ENCODE measurements at regions not wholly inside any gene's neighbourhood (a gene's known extent, or its start where the extent isn't known, plus 50 kb on each side); places are given as distances from the start of the nearest gene placed in this dataset.
"Not testable (repeated sequence)": the region's sequence is repeated elsewhere in the genome, so short reads cannot be mapped to it uniquely, and the experiment has no call there.

DNA sequence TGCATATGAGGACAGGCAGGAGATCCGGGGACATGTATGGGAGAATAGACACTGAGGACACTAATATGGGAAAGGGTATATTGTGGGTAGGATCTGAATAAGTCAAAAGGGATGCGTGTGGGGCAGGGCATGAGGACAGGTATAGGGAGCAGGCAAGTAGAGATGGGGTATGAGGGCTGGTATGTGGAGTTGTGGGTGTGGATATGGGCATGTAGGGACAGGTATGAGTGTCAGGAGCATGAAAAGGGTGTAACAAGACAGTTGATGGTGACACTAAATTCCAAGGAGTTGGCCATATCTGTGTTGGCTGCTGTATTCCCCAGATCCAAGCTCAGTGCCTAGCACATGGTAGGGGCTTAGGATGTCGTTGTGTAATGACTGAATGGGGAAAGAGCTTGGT, 84.4 kb upstream of the PAX2 start:
- WGBS, result 58% methylated on average over 2 of the region's 3 CpGs
- peaks cover 0 to 93% (median 44%) of the 10 kb centered on the region in 4 donors for H3K27me3 ChIP-seq

DNA sequence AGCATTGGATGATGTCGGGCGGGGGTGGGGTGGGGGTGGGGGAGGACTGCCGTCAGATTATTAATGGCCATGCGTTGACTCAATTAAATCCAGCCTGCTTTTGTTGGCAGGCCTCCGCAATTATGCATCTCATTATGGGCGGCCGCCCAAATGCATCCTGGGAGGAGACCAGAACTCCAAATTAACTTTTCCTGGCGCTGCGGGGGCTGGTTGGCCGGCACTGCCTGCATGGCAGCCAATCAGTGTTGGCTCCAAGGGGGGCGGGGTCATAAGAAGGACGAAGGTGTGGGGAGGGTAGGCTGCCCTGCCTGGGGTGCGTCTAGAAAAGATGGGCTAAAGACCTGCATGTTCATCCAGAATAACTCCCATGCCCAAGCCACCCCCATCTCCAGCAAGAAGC, 83.9 kb upstream of the PAX2 start:
- H3K4me1 ChIP-seq, result peaks cover 0 to 10% (median 9%) of the 10 kb centered on the region in 4 donors
- intact Hi-C loops (cut with DNase I), result no loop called here
- H3K9me3 ChIP-seq, result no peaks in the 10 kb centered on the region
- no peaks in the 10 kb centered on the region for H3K36me3 ChIP-seq
- H3K27ac ChIP-seq (replicated peaks in 1 of 4), result no peak overlapping the region
- no peak for DNase-seq (ENCODE audit: extremely low spot score)
- 18% methylated on average over 4 of the region's 13 CpGs for WGBS
- no peak overlapping the region for H3K4me3 ChIP-seq
- TF ChIP-seq EP300 (IDR thresholded peaks at IDR 0.05), result no peak
- TF ChIP-seq POLR2AphosphoS5 (IDR thresholded peaks at IDR 0.05), result no peak
- TF ChIP-seq, protein P1, sequence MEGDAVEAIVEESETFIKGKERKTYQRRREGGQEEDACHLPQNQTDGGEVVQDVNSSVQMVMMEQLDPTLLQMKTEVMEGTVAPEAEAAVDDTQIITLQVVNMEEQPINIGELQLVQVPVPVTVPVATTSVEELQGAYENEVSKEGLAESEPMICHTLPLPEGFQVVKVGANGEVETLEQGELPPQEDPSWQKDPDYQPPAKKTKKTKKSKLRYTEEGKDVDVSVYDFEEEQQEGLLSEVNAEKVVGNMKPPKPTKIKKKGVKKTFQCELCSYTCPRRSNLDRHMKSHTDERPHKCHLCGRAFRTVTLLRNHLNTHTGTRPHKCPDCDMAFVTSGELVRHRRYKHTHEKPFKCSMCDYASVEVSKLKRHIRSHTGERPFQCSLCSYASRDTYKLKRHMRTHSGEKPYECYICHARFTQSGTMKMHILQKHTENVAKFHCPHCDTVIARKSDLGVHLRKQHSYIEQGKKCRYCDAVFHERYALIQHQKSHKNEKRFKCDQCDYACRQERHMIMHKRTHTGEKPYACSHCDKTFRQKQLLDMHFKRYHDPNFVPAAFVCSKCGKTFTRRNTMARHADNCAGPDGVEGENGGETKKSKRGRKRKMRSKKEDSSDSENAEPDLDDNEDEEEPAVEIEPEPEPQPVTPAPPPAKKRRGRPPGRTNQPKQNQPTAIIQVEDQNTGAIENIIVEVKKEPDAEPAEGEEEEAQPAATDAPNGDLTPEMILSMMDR (IDR thresholded peaks at IDR 0.05), result no peak
- no peak for TF ChIP-seq POLR2A (IDR thresholded peaks at IDR 0.05; ENCODE audit: low read depth)
- H3K27me3 ChIP-seq, result peaks cover 0 to 93% (median 38%) of the 10 kb centered on the region in 4 donors

More for the DNA sequence above, 84.4 kb upstream of the PAX2 start:
- no peaks in the 10 kb centered on the region for H3K9me3 ChIP-seq
- intact Hi-C loops (cut with DNase I), result no loop called here
- H3K4me3 ChIP-seq, result no peak overlapping the region
- peaks cover 4 to 16% (median 14%) of the 10 kb centered on the region in 4 donors for H3K4me1 ChIP-seq
- no peak for DNase-seq (ENCODE audit: extremely low spot score)
- no peaks in the 10 kb centered on the region for H3K36me3 ChIP-seq
- no peak overlapping the region for H3K27ac ChIP-seq (replicated peaks in 1 of 4)
- no peak for TF ChIP-seq POLR2A (IDR thresholded peaks at IDR 0.05; ENCODE audit: low read depth)
- no peak for TF ChIP-seq EP300 (IDR thresholded peaks at IDR 0.05)
- TF ChIP-seq, protein P1 (IDR thresholded peaks at IDR 0.05), result no peak
- TF ChIP-seq POLR2AphosphoS5 (IDR thresholded peaks at IDR 0.05), result no peak

DNA sequence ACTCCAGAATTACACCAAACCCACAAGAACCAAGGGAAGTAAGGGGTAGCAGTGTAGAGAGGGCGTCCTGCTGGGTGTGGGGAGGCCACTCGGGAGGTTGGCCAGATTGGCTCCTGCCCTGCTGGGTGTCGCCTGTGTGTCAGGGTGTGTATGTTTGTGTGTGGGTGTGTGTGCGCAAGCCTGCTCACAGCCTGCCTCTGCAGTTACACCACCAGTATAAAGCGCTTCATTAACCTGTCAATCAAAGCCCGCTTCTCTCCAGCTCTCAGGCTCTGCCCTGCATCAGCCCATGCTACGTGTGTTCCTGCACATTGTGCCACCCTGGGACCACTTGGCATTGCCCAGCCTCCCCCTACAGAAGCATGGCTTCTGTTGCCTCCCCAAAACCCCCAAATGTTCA, 83.3 kb upstream of the PAX2 start:
- no peak for DNase-seq (ENCODE audit: extremely low spot score)
- H3K27me3 ChIP-seq, result peaks cover 0 to 93% (median 33%) of the 10 kb centered on the region in 4 donors
- H3K36me3 ChIP-seq, result no peaks in the 10 kb centered on the region
- 64% methylated on average over 7 of the region's 7 CpGs for WGBS
- intact Hi-C loops (cut with DNase I), result no loop called here
- no peak overlapping the region for H3K27ac ChIP-seq (replicated peaks in 1 of 4)
- H3K4me1 ChIP-seq, result peaks cover 0 to 5% (median 5%) of the 10 kb centered on the region in 4 donors
- no peak overlapping the region for H3K4me3 ChIP-seq
- TF ChIP-seq EP300 (IDR thresholded peaks at IDR 0.05), result no peak
- TF ChIP-seq POLR2AphosphoS5 (IDR thresholded peaks at IDR 0.05), result no peak
- no peak for TF ChIP-seq POLR2A (IDR thresholded peaks at IDR 0.05; ENCODE audit: low read depth)
- TF ChIP-seq, protein P1 (IDR thresholded peaks at IDR 0.05), result no peak
- H3K9me3 ChIP-seq, result no peaks in the 10 kb centered on the region

DNA sequence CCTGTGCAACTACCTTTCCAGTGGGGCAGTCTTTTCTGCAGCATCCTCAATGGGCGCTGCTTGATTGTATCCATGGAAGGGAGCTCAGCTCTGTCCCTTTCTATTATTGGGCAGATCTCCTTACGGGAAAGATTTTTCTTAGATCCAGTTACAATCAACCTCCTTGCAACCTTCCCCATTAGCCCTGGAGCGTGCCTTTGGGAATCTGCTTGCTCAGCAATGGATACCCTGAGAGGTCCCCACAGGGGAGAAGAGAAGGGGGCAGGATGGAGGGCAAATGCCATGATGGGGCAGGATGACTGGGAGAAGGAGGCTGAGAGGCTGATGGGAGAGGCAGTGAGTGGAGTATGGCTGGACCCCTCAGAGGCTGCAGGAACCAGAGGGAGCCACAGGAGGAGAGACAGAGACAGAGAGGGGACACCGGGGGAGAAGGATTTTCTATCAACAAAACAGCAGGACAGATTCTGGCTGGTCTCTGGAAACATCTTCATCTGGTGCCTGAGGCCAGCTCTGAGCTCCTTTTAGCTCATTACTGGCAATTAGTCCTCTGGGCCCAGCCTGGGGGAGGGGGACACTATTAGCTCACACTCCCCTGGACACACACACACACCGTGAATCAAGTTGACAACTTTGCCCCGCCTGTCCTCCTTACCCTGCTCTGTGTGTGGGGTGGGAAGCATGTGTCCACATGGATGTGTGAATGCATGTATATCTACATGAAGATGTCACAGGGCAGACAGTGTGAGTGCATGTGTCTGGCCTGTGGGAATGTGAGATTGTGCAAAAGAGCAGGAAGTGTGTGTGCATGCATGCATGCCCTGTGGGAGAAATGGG, 80.8 kb upstream of the PAX2 start:
- TF ChIP-seq POLR2A (IDR thresholded peaks at IDR 0.05; ENCODE audit: low read depth) (no peak), POLR2AphosphoS5 (IDR thresholded peaks at IDR 0.05) (no peak), EP300 (IDR thresholded peaks at IDR 0.05) (no peak)
- TF ChIP-seq, protein P1 (IDR thresholded peaks at IDR 0.05), result no peak
- intact Hi-C loops (cut with DNase I), result no loop called here
- no peak overlapping the region for H3K27ac ChIP-seq (replicated peaks in 1 of 4)
- H3K9me3 ChIP-seq, result no peaks in the 10 kb centered on the region
- peaks cover 0 to 2% (median 1%) of the 10 kb centered on the region in 4 donors for H3K4me1 ChIP-seq
- 41% methylated on average over 6 of the region's 6 CpGs for WGBS
- H3K27me3 ChIP-seq, result peaks cover 0 to 93% (median 27%) of the 10 kb centered on the region in 4 donors
- DNase-seq (ENCODE audit: extremely low spot score), result no peak
- no peak overlapping the region for H3K4me3 ChIP-seq
- no peaks in the 10 kb centered on the region for H3K36me3 ChIP-seq

DNA sequence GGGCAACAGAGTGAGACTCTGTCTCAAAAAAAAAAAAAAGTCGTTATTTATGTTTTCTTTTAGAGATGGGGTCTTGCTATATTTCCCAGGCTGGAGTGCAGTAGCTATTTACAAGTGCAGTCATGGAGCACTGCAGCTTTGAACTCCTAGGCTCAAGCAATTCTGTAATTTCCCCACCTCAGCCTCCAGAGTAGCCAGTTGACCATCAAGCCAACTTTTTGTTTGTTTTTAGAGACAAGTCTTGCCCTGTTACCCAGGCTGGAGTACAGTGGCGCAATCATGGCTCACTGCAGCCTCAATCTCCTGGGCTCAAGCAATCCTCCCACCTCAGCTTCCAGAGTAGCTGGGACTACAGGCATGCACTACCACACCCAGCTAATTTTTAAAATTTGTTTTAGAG, 78.7 kb upstream of the PAX2 start:
- H3K4me1 ChIP-seq, result peaks cover 0 to 11% (median 7%) of the 10 kb centered on the region in 4 donors
- intact Hi-C loops (cut with DNase I); H3K9me3 ChIP-seq; H3K4me3 ChIP-seq; H3K27ac ChIP-seq (replicated peaks in 1 of 4); H3K36me3 ChIP-seq; DNase-seq (ENCODE audit: extremely low spot score): not testable (repeated sequence)
- WGBS, result 85% methylated on average over 2 of the region's 2 CpGs
- peaks cover 0 to 93% (median 25%) of the 10 kb centered on the region in 4 donors for H3K27me3 ChIP-seq
